ENCODE measurements at regions not wholly inside any gene's neighbourhood (a gene's known extent, or its start where the extent isn't known, plus 50 kb on each side); places are given as distances from the start of the nearest gene placed in this dataset.
"Not testable (repeated sequence)": the region's sequence is repeated elsewhere in the genome, so short reads cannot be mapped to it uniquely, and the experiment has no call there.

- not testable (repeated sequence) for DNase-seq
Observed at GRCh38 chr14:105768039-105768438, 241.7 kb downstream of the TMEM121 start.

DNA sequence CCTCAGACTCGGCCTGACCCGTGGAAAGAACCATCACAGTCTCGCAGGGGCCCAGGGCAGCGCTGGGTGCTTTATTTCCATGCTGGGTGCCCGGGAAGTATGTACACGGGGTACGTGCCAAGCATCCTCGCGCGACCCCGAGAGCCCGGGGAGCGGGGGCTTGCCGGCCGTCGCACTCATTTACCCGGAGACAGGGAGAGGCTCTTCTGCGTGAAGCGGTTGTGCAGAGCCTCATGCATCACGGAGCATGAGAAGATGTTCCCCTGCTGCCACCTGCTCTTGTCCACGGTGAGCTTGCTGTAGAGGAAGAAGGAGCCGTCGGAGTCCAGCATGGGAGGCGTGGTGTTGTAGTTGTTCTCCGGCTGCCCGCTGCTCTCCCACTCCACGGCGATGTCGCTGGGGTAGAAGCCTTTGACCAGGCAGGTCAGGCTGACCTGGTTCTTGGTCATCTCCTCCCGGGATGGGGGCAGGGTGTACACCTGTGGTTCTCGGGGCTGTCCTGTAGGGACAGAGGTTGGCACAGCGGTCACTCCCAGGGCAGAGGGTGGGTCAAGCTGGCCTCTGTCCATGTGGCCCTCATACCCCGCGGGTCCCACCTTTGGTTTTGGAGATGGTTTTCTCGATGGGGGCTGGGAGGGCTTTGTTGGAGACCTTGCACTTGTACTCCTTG, 242.8 kb downstream of the TMEM121 start:
- not testable (repeated sequence) for DNase-seq

GRCh38 chr14:105770619-105771216, 244.3 kb downstream of the TMEM121 start:
- not testable (repeated sequence) for DNase-seq

GRCh38 chr14:105771261-105772226, 245.2 kb downstream of the TMEM121 start:
- not testable (repeated sequence) for DNase-seq

DNA sequence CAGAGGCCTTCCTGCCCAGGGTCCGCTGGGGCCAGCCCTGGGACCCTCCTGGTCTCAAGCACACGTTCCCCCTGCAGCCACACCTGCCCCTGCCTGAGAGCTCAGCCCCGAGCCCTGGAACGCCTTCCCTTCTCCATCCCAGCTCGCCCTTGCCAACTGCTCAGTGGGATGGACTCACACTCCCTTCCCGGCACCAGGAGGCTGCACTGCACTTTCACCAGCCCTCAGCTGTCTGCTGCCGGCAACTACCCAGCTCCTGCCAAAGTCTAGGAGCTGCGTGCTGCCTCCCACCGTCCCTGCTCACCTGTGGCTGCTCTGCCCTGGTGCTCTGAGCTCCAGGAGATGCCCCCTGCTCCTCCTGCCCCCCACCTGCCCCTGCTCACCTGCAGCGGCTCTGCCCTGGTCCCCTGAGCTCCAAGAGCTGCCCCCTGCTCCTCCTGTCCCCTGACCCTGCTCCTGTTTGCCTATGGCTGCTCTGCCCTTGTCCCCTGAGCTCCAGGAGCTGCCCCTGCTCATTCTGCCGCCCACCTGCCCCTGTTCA, 246.4 kb downstream of the TMEM121 start:
- DNase-seq = not testable (repeated sequence)

- DNase-seq = no peak
Observed at GRCh38 chr14:105773584-105773983, 247.2 kb downstream of the TMEM121 start.

- no peak for DNase-seq
Observed at GRCh38 chr14:105774001-105774400, 247.6 kb downstream of the TMEM121 start.

GRCh38 chr14:105774585-105775348, 248.4 kb downstream of the TMEM121 start:
- DNase-seq = not testable (repeated sequence)

DNA sequence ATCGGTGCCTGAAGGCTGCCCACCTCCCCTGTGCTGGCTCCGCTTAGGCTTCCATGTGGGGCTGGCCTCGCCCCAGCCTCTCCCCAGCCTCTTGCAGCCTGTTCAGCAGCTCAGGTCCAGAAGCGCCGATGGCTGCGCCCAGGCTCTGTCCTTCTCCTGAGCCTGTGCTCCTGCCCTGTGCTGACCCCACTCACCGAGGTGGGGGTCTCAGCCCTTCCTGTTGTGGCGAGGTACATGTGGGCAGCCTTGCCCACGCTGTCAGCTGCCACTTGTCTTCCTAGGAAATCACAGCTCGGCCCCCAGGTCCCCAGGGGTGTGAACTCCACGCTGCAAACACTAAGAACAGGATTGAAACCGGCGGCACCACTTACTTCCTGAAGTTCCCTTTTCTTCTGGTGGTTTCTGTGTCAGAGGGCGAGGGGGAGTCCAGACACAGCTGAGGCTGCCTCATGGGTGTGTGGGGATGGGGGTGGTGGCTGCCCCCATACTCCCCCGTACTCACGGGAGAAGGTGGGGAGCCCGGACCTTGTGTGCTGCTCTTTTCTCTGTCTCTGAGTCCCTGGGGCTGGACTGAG, 249.1 kb downstream of the TMEM121 start:
- peak; percentile 53 for DNase-seq

DNA sequence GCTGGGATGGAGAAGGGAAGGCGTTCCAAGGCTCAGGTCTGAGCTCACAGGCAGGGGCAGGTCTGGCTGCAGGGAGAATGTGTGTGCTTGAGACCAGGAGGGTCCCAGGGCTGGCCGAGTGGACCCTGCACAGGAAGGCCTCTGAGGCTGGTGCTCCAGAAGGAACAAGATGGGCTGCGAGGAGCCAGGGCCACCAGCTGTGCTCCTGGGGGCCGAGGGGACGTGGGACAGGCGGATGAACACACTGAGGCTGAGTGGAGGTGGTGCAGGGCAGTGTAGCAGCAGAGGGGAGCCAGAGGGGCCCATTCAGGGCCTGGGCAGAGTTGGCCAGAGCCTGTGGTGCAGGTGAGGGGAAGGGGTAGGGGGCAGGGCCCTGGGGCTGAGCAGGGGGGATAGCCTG, 249.7 kb downstream of the TMEM121 start:
- DNase-seq = not testable (repeated sequence)

DNA sequence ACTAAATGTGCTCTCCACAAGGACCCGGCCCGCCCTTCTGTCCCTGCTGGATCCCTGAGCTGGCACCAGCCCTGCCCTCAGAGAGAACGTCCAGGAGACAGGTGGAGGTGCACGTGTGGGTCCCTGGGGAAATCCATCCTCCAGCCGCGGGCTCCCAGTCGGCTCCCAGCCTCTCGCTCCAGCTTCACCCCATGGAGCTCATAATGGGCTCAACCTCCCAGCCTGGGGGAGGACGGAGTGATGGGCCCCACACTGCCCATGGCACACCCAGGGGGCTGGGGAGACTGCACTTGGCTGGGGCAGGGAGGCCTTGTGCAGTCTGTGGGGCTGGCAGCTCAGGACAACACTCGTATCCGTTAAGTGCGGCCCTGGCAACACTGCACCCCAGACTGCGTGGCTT, 250.5 kb downstream of the TMEM121 start:
- DNase-seq = no peak

- no peak for DNase-seq
Observed at GRCh38 chr14:105783707-105784106, 257.3 kb downstream of the TMEM121 start.

GRCh38 chr14:105793836-105794235, 267.5 kb downstream of the TMEM121 start:
- DNase-seq = no peak

- no peak for DNase-seq
Observed at GRCh38 chr14:105797546-105797945, 271.2 kb downstream of the TMEM121 start.

- DNase-seq = no peak
Observed at GRCh38 chr14:105805701-105806100, 279.3 kb downstream of the TMEM121 start.

DNA sequence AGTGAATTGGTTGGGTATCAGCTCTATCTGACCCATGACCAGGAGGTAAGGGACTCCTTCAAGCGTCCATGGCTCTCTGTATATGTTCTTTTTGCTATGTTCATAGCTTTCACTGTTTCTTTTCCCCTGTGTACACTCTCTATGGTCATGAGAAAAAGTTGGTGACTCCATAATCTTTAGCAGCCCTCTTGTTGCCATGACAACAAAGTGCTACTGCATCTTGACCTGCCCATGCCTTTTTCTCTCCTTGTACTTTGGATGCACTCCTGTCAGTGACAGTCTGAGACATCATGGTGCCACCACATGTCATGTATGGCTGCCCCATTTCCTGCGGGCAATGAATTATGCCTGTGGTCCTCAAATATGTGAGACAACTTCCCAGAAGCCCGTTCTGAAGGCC, 280.2 kb downstream of the TMEM121 start:
- DNase-seq = no peak

- no peak for DNase-seq
Observed at GRCh38 chr14:105817971-105818711, 291.8 kb downstream of the TMEM121 start.

- DNase-seq = no peak
Observed at GRCh38 chr14:105818712-105819005, 292.3 kb downstream of the TMEM121 start.

GRCh38 chr14:105830171-105830570, 303.8 kb downstream of the TMEM121 start:
- DNase-seq = peak; percentile 26

- no peak for DNase-seq
Observed at GRCh38 chr14:105836160-105836559, 309.8 kb downstream of the TMEM121 start.

- no peak for DNase-seq
Observed at GRCh38 chr14:105836730-105837129, 310.3 kb downstream of the TMEM121 start.
